Activated CD8-positive, alpha-beta memory T cell treated with anti-CD3 and anti-CD28 coated beads, Interleukin-2, amount 10 ng/mL, durations not matched to agents 7 days and 5 days (primary cell): ENCODE measurements at regions not wholly inside any gene's neighbourhood (a gene's known extent, or its start where the extent isn't known, plus 50 kb on each side); places are given as distances from the start of the nearest gene placed in this dataset.

ENCODE experiments used
- ATAC-seq: fragments of 150-1000 bp; cut with Tn5 transposase; one replicate; pipeline ENCODE4 v1.10.0; 2021; ENCODE audit warnings: moderate library complexity
- CTCF ChIA-PET: fragments of 350-600 bp; sonication (Branson Sonifier 250); formaldehyde crosslinking; loops from one replicate; lab custom pipeline; 2021; ENCODE audit warnings: antibody characterized with exemption; lab: Charles Lee
- DNase-seq: peaks from one replicate; pipeline ENCODE4 v3.0.0-alpha.2; 2020
- H3K27ac Mint-ChIP-seq: one replicate; pipeline ENCODE4 v1.8.0; 2021; ENCODE audit warnings: mild to moderate bottlenecking, mixed read lengths
- H3K27me3 Mint-ChIP-seq: one replicate; pipeline ENCODE4 v1.8.0; 2021; ENCODE audit warnings: mixed read lengths
- H3K36me3 Mint-ChIP-seq: one replicate; pipeline ENCODE4 v1.8.0; 2021; ENCODE audit warnings: mild to moderate bottlenecking, mixed read lengths
- H3K4me1 Mint-ChIP-seq: one replicate; pipeline ENCODE4 v1.8.0; 2021; ENCODE audit warnings: mixed read lengths
- H3K4me3 Mint-ChIP-seq: one replicate; pipeline ENCODE4 v1.8.0; 2021; ENCODE audit warnings: mild to moderate bottlenecking, moderate library complexity, mixed read lengths
- H3K9me3 Mint-ChIP-seq: one replicate; pipeline ENCODE4 v1.8.0; 2022; ENCODE audit warnings: low read depth, mixed read lengths

DNA sequence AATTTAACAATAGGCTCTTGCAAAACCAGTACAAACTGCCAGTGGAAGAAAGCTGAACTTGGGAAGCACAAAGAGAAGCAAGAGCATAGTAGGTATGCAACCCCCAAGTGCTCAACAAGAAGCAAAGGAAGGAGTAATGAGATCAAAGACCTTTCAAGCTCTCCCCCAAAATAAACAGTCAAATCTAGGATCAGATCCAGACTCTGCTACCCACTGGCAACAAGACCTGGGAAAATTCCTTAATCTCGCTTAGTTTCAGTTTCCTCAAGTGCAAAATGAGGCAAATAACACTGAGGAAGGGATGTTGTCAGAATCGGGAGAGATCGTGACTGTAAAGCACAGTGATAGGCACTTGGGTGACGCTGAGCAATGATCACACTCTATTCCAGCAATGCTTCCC, 329.2 kb downstream of the TNS1 start:
- Mint-ChIP-seq H3K4me3 (no peak overlapping the region), H3K27me3 (no peaks in the 10 kb centered on the region), H3K27ac (no peak overlapping the region), H3K9me3 (peaks cover 2% of the 10 kb centered on the region), H3K36me3 (no peaks in the 10 kb centered on the region), H3K4me1 (no peaks in the 10 kb centered on the region)
- DNase-seq (no peak), ATAC-seq (no peak)
- CTCF ChIA-PET, result no interaction called here

DNA sequence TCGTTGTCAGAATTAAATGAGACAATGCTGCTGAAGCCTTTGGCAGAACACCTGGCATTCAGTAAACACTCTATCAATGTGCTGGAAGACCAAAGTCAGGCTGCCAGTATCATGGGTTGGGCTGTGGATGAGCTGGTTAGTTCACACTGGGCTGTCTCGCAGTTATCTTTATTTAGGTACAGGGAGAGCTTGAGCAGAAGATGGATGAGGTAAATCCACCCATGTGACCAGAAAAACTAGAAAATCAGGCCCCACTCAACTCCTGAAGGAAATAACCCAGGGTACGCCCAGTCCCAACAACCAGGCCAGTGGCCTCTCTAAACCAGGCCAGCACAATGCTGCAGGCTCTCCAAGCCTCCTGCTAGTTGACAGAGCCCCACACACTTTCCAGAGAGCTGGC, 330.3 kb downstream of the TNS1 start:
- CTCF ChIA-PET, result no interaction called here
- no peaks in the 10 kb centered on the region for H3K27me3 Mint-ChIP-seq
- no peak overlapping the region for H3K27ac Mint-ChIP-seq
- no peaks in the 10 kb centered on the region for H3K36me3 Mint-ChIP-seq
- H3K4me3 Mint-ChIP-seq, result no peak overlapping the region
- ATAC-seq, result no peak
- no peak for DNase-seq
- H3K9me3 Mint-ChIP-seq, result peaks cover 2% of the 10 kb centered on the region
- no peaks in the 10 kb centered on the region for H3K4me1 Mint-ChIP-seq

DNA sequence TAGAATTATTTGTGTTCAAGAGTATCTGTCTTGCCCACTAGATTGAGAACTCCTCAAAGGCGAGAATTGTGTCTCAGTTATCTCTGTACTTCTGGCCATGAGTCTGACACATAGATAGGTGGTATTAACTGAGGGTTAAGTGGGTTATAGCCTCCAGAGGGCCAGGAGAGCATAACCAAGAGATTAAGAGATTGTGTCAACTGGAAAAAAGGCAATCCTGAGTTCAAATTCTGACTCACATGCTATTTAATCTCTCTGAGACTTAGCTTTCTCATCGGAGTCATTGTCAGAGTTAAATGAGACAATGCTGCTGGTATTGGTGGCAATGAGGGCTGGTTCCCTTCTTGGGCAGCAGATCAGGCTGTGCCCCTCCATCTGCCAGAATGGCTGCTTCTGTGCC, 330.9 kb downstream of the TNS1 start:
- Mint-ChIP-seq H3K36me3 (no peaks in the 10 kb centered on the region), H3K9me3 (peaks cover 2% of the 10 kb centered on the region), H3K4me1 (no peaks in the 10 kb centered on the region), H3K4me3 (no peak overlapping the region), H3K27me3 (no peaks in the 10 kb centered on the region), H3K27ac (no peak overlapping the region)
- ATAC-seq (no peak), DNase-seq (no peak)
- CTCF ChIA-PET, result no interaction called here

DNA sequence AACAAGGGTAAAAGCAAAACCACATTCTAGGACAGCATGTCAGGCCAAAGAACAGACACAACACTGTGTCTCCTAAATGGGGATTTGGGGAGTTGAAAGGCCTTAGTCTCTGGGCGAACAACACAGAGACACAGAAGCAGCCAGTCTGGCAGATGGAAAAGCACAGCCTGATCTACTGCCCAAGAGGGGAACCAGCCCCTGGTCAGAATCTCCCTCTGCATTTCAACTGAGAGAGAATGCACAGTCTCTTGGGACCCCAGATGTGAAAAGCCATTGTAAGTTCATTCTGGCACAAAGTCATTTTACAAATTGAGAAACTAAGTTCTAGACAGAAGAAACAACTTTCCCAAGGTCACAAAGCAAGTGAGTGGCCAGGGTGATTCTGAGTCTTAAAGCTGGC, 331.7 kb downstream of the TNS1 start:
- CTCF ChIA-PET, result no interaction called here
- H3K36me3 Mint-ChIP-seq, result no peaks in the 10 kb centered on the region
- no peaks in the 10 kb centered on the region for H3K27me3 Mint-ChIP-seq
- no peak overlapping the region for H3K4me3 Mint-ChIP-seq
- ATAC-seq (no peak), DNase-seq (no peak)
- H3K4me1 Mint-ChIP-seq, result no peaks in the 10 kb centered on the region
- peaks cover 2% of the 10 kb centered on the region for H3K9me3 Mint-ChIP-seq
- H3K27ac Mint-ChIP-seq, result no peak overlapping the region

DNA sequence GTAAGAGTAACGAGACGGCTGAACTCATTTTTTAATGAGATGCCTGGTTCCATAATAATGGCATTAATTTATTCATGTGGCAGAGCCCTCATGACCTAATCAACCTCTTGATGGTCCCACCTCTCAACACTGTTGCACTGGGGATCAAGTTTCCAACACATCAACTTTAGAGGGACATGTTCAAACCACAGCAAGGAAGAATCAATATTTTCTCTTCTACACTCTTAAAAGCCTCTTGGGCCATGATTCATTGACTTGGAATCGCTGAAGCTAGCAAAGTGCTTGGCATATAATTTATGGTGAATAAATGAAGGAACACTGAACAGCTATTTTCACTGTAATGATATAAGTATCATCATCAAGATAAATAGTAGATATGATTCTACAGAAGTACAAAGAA, 333.0 kb downstream of the TNS1 start:
- Mint-ChIP-seq H3K4me1 (no peaks in the 10 kb centered on the region), H3K36me3 (no peaks in the 10 kb centered on the region), H3K4me3 (no peak overlapping the region), H3K9me3 (peaks cover 2% of the 10 kb centered on the region), H3K27ac (no peak overlapping the region), H3K27me3 (no peaks in the 10 kb centered on the region)
- CTCF ChIA-PET, result no interaction called here
- DNase-seq (no peak), ATAC-seq (no peak)

DNA sequence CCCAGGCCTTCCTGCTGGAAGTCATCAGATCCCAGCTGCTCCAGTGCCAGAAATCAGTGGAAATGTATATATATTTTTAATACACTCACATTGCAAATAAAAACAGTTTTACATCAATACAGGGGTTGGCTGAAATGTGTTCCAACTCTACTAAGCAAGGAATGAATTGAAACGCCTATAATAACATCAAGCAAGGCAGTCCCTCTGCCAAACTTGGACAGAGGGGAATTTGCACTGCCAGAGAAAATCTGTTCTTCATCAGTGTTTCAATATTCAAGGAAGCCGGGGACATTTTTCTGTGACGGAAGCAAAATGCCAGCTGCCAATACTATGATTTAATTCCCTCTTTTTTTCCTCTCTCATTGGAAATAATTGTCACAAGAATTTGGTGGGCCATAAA, 335.3 kb downstream of the TNS1 start:
- H3K4me1 Mint-ChIP-seq, result no peaks in the 10 kb centered on the region
- H3K36me3 Mint-ChIP-seq, result peaks cover 1% of the 10 kb centered on the region
- H3K9me3 Mint-ChIP-seq, result no peaks in the 10 kb centered on the region
- no peak for ATAC-seq
- no peak for DNase-seq
- no peaks in the 10 kb centered on the region for H3K27me3 Mint-ChIP-seq
- CTCF ChIA-PET, result interaction anchor here (1.3 kb wide), 1 partner anchor 17 kb away, joined by 3 read pairs; no protein-coding TSS in a partner anchor
- no peak overlapping the region for H3K27ac Mint-ChIP-seq
- no peak overlapping the region for H3K4me3 Mint-ChIP-seq

- Mint-ChIP-seq H3K4me3 (no peak overlapping the region), H3K27ac (no peak overlapping the region), H3K27me3 (no peaks in the 10 kb centered on the region), H3K9me3 (no peaks in the 10 kb centered on the region), H3K4me1 (no peaks in the 10 kb centered on the region), H3K36me3 (peaks cover 1% of the 10 kb centered on the region)
- ATAC-seq (no peak), DNase-seq (no peak)
- CTCF ChIA-PET, result interaction anchor here (1.3 kb wide), 1 partner anchor 16 kb away, joined by 3 read pairs; no protein-coding TSS in a partner anchor
Observed at GRCh38 chr2:217667035-217667434, 335.8 kb downstream of the TNS1 start.

GRCh38 chr2:217666338-217666737, 336.5 kb downstream of the TNS1 start:
- ATAC-seq (no peak), DNase-seq (no peak)
- no peaks in the 10 kb centered on the region for H3K9me3 Mint-ChIP-seq
- CTCF ChIA-PET, result interaction anchor here (1.3 kb wide), 1 partner anchor 16 kb away, joined by 3 read pairs; no protein-coding TSS in a partner anchor
- no peak overlapping the region for H3K4me3 Mint-ChIP-seq
- no peaks in the 10 kb centered on the region for H3K4me1 Mint-ChIP-seq
- peaks cover 1% of the 10 kb centered on the region for H3K36me3 Mint-ChIP-seq
- H3K27ac Mint-ChIP-seq, result no peak overlapping the region
- no peaks in the 10 kb centered on the region for H3K27me3 Mint-ChIP-seq

GRCh38 chr2:217664761-217665160, 338.0 kb downstream of the TNS1 start:
- peaks cover 1% of the 10 kb centered on the region for H3K4me1 Mint-ChIP-seq
- no peak for ATAC-seq
- peaks cover 1% of the 10 kb centered on the region for H3K36me3 Mint-ChIP-seq
- CTCF ChIA-PET, result interaction anchor here (0.7 kb wide), 1 partner anchor 125 kb away, joined by 4 read pairs; no protein-coding TSS in a partner anchor
- H3K9me3 Mint-ChIP-seq, result no peaks in the 10 kb centered on the region
- H3K4me3 Mint-ChIP-seq, result no peak overlapping the region
- no peak for DNase-seq
- peaks cover 2% of the 10 kb centered on the region for H3K27me3 Mint-ChIP-seq
- H3K27ac Mint-ChIP-seq, result no peak overlapping the region

- Mint-ChIP-seq H3K27ac (no peak overlapping the region), H3K9me3 (no peaks in the 10 kb centered on the region), H3K4me3 (no peak overlapping the region), H3K4me1 (peaks cover 1% of the 10 kb centered on the region), H3K36me3 (peaks cover 1% of the 10 kb centered on the region), H3K27me3 (peaks cover 2% of the 10 kb centered on the region)
- CTCF ChIA-PET, result interaction anchor here (1.6 kb wide), 1 partner anchor 12 kb away, joined by 4 read pairs; no protein-coding TSS in a partner anchor
- no peak for ATAC-seq
- DNase-seq, result no peak
Observed at GRCh38 chr2:217662984-217663602, 339.7 kb downstream of the TNS1 start.

DNA sequence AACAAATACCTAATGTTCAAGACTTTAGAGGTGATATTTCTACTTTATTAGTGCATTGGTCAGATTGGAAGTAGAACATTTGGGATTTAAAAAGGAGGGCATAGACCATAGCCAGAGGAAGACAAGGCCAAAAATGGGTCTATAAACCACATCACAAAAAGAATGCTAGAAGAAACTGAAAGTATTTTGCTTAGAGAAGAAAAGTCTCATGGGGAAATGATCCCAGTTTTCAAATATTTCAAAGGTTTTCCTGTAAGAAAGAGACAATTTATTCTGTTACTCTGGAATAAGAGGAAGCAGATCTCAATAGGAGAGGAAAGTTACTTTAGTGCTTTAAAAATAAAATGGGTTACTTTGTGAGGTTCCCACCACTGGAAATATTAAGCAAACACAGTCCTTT, 341.4 kb downstream of the TNS1 start:
- Mint-ChIP-seq H3K9me3 (no peaks in the 10 kb centered on the region), H3K27me3 (peaks cover 2% of the 10 kb centered on the region), H3K4me1 (peaks cover 1% of the 10 kb centered on the region), H3K4me3 (no peak overlapping the region), H3K36me3 (peaks cover 1% of the 10 kb centered on the region), H3K27ac (no peak overlapping the region)
- CTCF ChIA-PET, result interaction anchor here (1.6 kb wide), 1 partner anchor 11 kb away, joined by 4 read pairs; no protein-coding TSS in a partner anchor
- DNase-seq (no peak), ATAC-seq (no peak)

- Mint-ChIP-seq H3K27me3 (peaks cover 2% of the 10 kb centered on the region), H3K4me1 (peaks cover 1% of the 10 kb centered on the region), H3K4me3 (no peak overlapping the region), H3K36me3 (peaks cover 1% of the 10 kb centered on the region), H3K27ac (no peak overlapping the region), H3K9me3 (no peaks in the 10 kb centered on the region)
- ATAC-seq (no peak), DNase-seq (no peak)
- CTCF ChIA-PET, result no interaction called here
Observed at GRCh38 chr2:217660423-217660822, 342.4 kb downstream of the TNS1 start.

DNA sequence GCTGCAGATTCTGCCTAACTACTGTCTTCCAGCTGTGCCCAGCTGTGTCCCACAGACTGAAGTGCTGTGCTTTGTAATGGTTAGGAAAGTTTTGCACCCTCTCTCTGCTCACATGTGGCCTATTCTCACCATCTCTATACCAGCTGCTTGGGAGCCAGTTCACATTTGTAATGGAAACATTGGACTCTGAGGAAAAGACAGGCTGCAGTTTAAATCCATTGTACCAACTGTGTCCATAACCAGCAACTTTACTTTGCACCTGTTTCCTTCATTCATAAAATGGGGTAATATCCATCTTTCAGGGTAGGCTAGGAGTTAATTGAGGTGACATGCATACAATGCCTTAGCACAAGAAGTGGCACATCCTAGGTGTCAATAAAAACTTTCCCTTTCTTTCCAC, 344.0 kb downstream of the TNS1 start:
- DNase-seq, result no peak
- H3K27me3 Mint-ChIP-seq, result peaks cover 2% of the 10 kb centered on the region
- H3K4me3 Mint-ChIP-seq, result no peak overlapping the region
- no peak for ATAC-seq
- no peaks in the 10 kb centered on the region for H3K36me3 Mint-ChIP-seq
- peaks cover 1% of the 10 kb centered on the region for H3K4me1 Mint-ChIP-seq
- CTCF ChIA-PET, result no interaction called here
- no peak overlapping the region for H3K27ac Mint-ChIP-seq
- no peaks in the 10 kb centered on the region for H3K9me3 Mint-ChIP-seq

- H3K9me3 Mint-ChIP-seq, result no peaks in the 10 kb centered on the region
- H3K4me3 Mint-ChIP-seq, result no peak overlapping the region
- no peak overlapping the region for H3K27ac Mint-ChIP-seq
- CTCF ChIA-PET, result no interaction called here
- ATAC-seq (no peak), DNase-seq (no peak)
- H3K4me1 Mint-ChIP-seq, result peaks cover 1% of the 10 kb centered on the region
- peaks cover 2% of the 10 kb centered on the region for H3K27me3 Mint-ChIP-seq
- no peaks in the 10 kb centered on the region for H3K36me3 Mint-ChIP-seq
Observed at GRCh38 chr2:217657252-217657651, 345.5 kb downstream of the TNS1 start.
